Liver (tissue), 8 donors: ENCODE measurements at regions not wholly inside any gene's neighbourhood (a gene's known extent, or its start where the extent isn't known, plus 50 kb on each side); places are given as distances from the start of the nearest gene placed in this dataset.

ENCODE experiments used
- DNase-seq: peaks from one replicate; pipeline ENCODE4 v3.0.0-alpha.2; 2017; ENCODE audit warnings: low spot score
- H3K27ac ChIP-seq, 2 donors: one replicate each; pipeline ENCODE4 v1.7.0; 2013; ENCODE audit warnings: inconsistent platforms in 2 of 2, low read length in 2 of 2, control low read depth in 1 of 2, low read depth in 1 of 2, mild to moderate bottlenecking in 1 of 2
- H3K27me3 ChIP-seq, 4 donors: one replicate each; pipeline versions ENCODE4 v1.6.1 to v1.7.0; 2013; ENCODE audit warnings: low read length in 3 of 4, inconsistent platforms in 1 of 4, mild to moderate bottlenecking in 1 of 4, moderate library complexity in 1 of 4; ENCODE audit not compliant: control insufficient read depth in 4 of 4, insufficient read depth in 4 of 4
- H3K36me3 ChIP-seq, 4 donors: one replicate each; pipeline versions ENCODE4 v1.6.1 to v1.7.0; 2013; ENCODE audit warnings: low read length in 3 of 4, mild to moderate bottlenecking in 3 of 4, low read depth in 1 of 4, moderate library complexity in 1 of 4; ENCODE audit not compliant: control insufficient read depth in 4 of 4, insufficient read depth in 3 of 4
- H3K4me1 ChIP-seq, 4 donors: one replicate each; pipeline versions ENCODE4 v1.6.1 to v1.7.0; 2013; ENCODE audit warnings: low read length in 3 of 4, mild to moderate bottlenecking in 3 of 4, moderate library complexity in 1 of 4; ENCODE audit not compliant: control insufficient read depth in 4 of 4, insufficient read depth in 4 of 4
- H3K4me3 ChIP-seq, 3 donors: one replicate each; pipeline versions ENCODE4 v1.6.1 to v1.7.0; 2013; ENCODE audit warnings: low read length in 3 of 3, control low read depth in 1 of 3, low read depth in 1 of 3, mild to moderate bottlenecking in 1 of 3
- H3K9ac ChIP-seq, 2 donors: one replicate each; pipeline ENCODE4 v1.7.0; 2013; ENCODE audit warnings: low read length in 2 of 2, mild to moderate bottlenecking in 2 of 2, moderate library complexity in 2 of 2, control low read depth in 1 of 2, low read depth in 1 of 2
- H3K9me3 ChIP-seq, 4 donors: one replicate each; pipeline versions ENCODE4 v1.6.1 to v1.7.0; 2013; ENCODE audit warnings: low read length in 3 of 4; ENCODE audit not compliant: control insufficient read depth in 4 of 4
- EGR1 ChIP-seq, 2 donors: IDR thresholded peaks; 2 replicates each; pipeline ENCODE4 v1.6.1; 2016 to 2018; ENCODE audit warnings: antibody characterized with exemption in 2 of 2, low read depth in 2 of 2
- FOXA1 ChIP-seq: IDR thresholded peaks from 2 replicates; pipeline ENCODE4 v1.6.1; 2016; ENCODE audit warnings: antibody characterized with exemption
- FOXA2 ChIP-seq: IDR thresholded peaks from 2 replicates; pipeline ENCODE4 v1.6.1; 2016; ENCODE audit warnings: antibody characterized with exemption
- GABPA ChIP-seq, 2 donors: IDR thresholded peaks in 1 of 2; conservative IDR thresholded peaks in 1 of 2; 2 replicates each; pipeline ENCODE4 v1.6.1; 2016; ENCODE audit warnings: antibody characterized with exemption in 2 of 2, mild to moderate bottlenecking in 1 of 2, moderate library complexity in 1 of 2
- HNF4A ChIP-seq, 2 donors: conservative IDR thresholded peaks; 2 replicates each; pipeline ENCODE4 v1.6.1; 2016; ENCODE audit warnings: antibody characterized with exemption in 2 of 2, mild to moderate bottlenecking in 2 of 2
- HNF4G ChIP-seq: IDR thresholded peaks from 2 replicates; pipeline ENCODE4 v1.6.1; 2016; ENCODE audit warnings: antibody characterized with exemption
- JUND ChIP-seq, 2 donors: IDR thresholded peaks; 2 replicates each; pipeline ENCODE4 v1.6.1; 2016; ENCODE audit warnings: antibody characterized with exemption in 2 of 2
- NR2F2 ChIP-seq: IDR thresholded peaks from 2 replicates; pipeline ENCODE4 v1.6.1; 2016; ENCODE audit warnings: antibody characterized with exemption
- RAD21 ChIP-seq, 2 donors: IDR thresholded peaks; 2 replicates each; pipeline ENCODE4 v1.6.1; 2016; ENCODE audit warnings: antibody characterized with exemption in 2 of 2, mild to moderate bottlenecking in 2 of 2
- RXRA ChIP-seq, 2 donors: IDR thresholded peaks; 2 replicates each; pipeline ENCODE4 v1.6.1; 2017 to 2018; ENCODE audit warnings: antibody characterized with exemption in 2 of 2, mild to moderate bottlenecking in 1 of 2
- SP1 ChIP-seq: IDR thresholded peaks from 2 replicates; pipeline ENCODE4 v1.6.1; 2018; ENCODE audit warnings: antibody characterized with exemption, mild to moderate bottlenecking
- TAF1 ChIP-seq: conservative IDR thresholded peaks from 2 replicates; pipeline ENCODE4 v1.6.1; 2016; ENCODE audit warnings: antibody characterized with exemption, mild to moderate bottlenecking
- YY1 ChIP-seq: IDR thresholded peaks from 2 replicates; pipeline ENCODE4 v1.6.1; 2016; ENCODE audit warnings: antibody characterized with exemption, mild to moderate bottlenecking
- WGBS: extraction: QIAGEN DNeasy Blood & Tissue Kit; methylation state at CpG from one replicate; pipeline ENCODE4 v1.1.7; 2013; 5-methylcytosine and 5-hydroxymethylcytosine counted together
- TF ChIP-seq, protein P1 (sequence below): fragments of 150-350 bp; IDR thresholded peaks from 2 replicates; pipeline ENCODE4 v1.5.1; 2017; ENCODE audit warnings: improper control_type of control experiment, low read depth, low read length; ENCODE audit not compliant: missing input control
- TF ChIP-seq, protein P2 (sequence below): IDR thresholded peaks from 2 replicates; pipeline ENCODE4 v1.6.1; 2016; ENCODE audit warnings: antibody characterized with exemption
- TF ChIP-seq, protein P3 (sequence below): IDR thresholded peaks from 2 replicates; pipeline ENCODE4 v1.6.1; 2016; ENCODE audit warnings: antibody characterized with exemption, mild to moderate bottlenecking
- TF ChIP-seq, protein P4 (sequence below): IDR thresholded peaks from 2 replicates; pipeline ENCODE4 v1.6.1; 2016; ENCODE audit warnings: antibody characterized with exemption
- TF ChIP-seq, protein P5 (sequence below): IDR thresholded peaks from 2 replicates; pipeline ENCODE4 v1.6.1; 2016; ENCODE audit warnings: antibody characterized with exemption
- donor health status: healthy.
- donor health status: healthy.
- donor health status: healthy.
- donor health status: healthy.
- donor health status: healthy.

DNA sequence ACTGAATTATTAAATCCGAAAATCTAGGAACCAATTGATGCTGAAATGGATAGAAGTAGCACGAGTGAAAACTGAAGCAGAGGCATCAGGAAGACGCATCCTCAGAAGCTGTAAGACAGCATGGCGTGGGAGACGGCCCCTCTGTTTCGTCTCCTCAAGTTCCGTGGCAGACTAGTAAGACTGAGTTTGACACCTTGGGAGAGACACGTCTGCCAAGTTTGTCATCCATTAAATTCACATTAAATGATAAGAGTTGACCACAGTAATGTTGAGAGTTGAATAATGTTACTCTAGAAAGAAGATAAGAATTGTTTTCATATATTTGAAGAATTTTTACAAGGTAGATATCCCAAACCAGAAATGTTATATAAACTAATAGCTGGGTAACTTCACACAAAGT is 736.1 kb upstream of the FRG1 start:
- Histone ChIP-seq H3K4me3 (no peak overlapping the region), H3K4me1 (peaks cover 0 to 6% (median 5%) of the 10 kb centered on the region in 4 donors), H3K9me3 (no peaks in the 10 kb centered on the region), H3K9ac (no peak overlapping the region), H3K36me3 (no peaks in the 10 kb centered on the region), H3K27me3 (no peaks in the 10 kb centered on the region), H3K27ac (no peak overlapping the region)
- 79% methylated on average over 8 of the region's 8 CpGs for WGBS
- TF ChIP-seq, protein P1, sequence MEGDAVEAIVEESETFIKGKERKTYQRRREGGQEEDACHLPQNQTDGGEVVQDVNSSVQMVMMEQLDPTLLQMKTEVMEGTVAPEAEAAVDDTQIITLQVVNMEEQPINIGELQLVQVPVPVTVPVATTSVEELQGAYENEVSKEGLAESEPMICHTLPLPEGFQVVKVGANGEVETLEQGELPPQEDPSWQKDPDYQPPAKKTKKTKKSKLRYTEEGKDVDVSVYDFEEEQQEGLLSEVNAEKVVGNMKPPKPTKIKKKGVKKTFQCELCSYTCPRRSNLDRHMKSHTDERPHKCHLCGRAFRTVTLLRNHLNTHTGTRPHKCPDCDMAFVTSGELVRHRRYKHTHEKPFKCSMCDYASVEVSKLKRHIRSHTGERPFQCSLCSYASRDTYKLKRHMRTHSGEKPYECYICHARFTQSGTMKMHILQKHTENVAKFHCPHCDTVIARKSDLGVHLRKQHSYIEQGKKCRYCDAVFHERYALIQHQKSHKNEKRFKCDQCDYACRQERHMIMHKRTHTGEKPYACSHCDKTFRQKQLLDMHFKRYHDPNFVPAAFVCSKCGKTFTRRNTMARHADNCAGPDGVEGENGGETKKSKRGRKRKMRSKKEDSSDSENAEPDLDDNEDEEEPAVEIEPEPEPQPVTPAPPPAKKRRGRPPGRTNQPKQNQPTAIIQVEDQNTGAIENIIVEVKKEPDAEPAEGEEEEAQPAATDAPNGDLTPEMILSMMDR, result no peak
- TF ChIP-seq HNF4G, result no peak
- no peak for TF ChIP-seq SP1
- TF ChIP-seq, protein P2, sequence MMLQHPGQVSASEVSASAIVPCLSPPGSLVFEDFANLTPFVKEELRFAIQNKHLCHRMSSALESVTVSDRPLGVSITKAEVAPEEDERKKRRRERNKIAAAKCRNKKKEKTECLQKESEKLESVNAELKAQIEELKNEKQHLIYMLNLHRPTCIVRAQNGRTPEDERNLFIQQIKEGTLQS, result no peak
- TF ChIP-seq, protein P3, sequence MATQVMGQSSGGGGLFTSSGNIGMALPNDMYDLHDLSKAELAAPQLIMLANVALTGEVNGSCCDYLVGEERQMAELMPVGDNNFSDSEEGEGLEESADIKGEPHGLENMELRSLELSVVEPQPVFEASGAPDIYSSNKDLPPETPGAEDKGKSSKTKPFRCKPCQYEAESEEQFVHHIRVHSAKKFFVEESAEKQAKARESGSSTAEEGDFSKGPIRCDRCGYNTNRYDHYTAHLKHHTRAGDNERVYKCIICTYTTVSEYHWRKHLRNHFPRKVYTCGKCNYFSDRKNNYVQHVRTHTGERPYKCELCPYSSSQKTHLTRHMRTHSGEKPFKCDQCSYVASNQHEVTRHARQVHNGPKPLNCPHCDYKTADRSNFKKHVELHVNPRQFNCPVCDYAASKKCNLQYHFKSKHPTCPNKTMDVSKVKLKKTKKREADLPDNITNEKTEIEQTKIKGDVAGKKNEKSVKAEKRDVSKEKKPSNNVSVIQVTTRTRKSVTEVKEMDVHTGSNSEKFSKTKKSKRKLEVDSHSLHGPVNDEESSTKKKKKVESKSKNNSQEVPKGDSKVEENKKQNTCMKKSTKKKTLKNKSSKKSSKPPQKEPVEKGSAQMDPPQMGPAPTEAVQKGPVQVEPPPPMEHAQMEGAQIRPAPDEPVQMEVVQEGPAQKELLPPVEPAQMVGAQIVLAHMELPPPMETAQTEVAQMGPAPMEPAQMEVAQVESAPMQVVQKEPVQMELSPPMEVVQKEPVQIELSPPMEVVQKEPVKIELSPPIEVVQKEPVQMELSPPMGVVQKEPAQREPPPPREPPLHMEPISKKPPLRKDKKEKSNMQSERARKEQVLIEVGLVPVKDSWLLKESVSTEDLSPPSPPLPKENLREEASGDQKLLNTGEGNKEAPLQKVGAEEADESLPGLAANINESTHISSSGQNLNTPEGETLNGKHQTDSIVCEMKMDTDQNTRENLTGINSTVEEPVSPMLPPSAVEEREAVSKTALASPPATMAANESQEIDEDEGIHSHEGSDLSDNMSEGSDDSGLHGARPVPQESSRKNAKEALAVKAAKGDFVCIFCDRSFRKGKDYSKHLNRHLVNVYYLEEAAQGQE, result no peak
- TF ChIP-seq FOXA2, result no peak
- TF ChIP-seq FOXA1, result no peak
- TF ChIP-seq NR2F2, result no peak
- no peak for TF ChIP-seq JUND (IDR thresholded peaks at IDR 0.05)
- no peak for TF ChIP-seq RXRA (IDR thresholded peaks at IDR 0.05)
- TF ChIP-seq EGR1 (IDR thresholded peaks at IDR 0.05; ENCODE audit: low read depth in 2 of 2), result no peak
- no peak for TF ChIP-seq TAF1
- TF ChIP-seq GABPA (IDR thresholded peaks at IDR 0.05 in 1 of 2, conservative IDR thresholded peaks at IDR 0.05 in 1 of 2), result no peak
- TF ChIP-seq, protein P4, sequence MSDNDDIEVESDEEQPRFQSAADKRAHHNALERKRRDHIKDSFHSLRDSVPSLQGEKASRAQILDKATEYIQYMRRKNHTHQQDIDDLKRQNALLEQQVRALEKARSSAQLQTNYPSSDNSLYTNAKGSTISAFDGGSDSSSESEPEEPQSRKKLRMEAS, result no peak
- TF ChIP-seq, protein P5, sequence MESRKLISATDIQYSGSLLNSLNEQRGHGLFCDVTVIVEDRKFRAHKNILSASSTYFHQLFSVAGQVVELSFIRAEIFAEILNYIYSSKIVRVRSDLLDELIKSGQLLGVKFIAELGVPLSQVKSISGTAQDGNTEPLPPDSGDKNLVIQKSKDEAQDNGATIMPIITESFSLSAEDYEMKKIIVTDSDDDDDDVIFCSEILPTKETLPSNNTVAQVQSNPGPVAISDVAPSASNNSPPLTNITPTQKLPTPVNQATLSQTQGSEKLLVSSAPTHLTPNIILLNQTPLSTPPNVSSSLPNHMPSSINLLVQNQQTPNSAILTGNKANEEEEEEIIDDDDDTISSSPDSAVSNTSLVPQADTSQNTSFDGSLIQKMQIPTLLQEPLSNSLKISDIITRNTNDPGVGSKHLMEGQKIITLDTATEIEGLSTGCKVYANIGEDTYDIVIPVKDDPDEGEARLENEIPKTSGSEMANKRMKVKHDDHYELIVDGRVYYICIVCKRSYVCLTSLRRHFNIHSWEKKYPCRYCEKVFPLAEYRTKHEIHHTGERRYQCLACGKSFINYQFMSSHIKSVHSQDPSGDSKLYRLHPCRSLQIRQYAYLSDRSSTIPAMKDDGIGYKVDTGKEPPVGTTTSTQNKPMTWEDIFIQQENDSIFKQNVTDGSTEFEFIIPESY, result no peak
- TF ChIP-seq YY1, result no peak
- no peak for TF ChIP-seq RAD21 (IDR thresholded peaks at IDR 0.05)
- no peak for TF ChIP-seq HNF4A (conservative IDR thresholded peaks at IDR 0.05)
- DNase-seq, result no peak
